ENCODE measurements at regions not wholly inside any gene's neighbourhood (a gene's known extent, or its start where the extent isn't known, plus 50 kb on each side); places are given as distances from the start of the nearest gene placed in this dataset.
"Not testable (repeated sequence)": the region's sequence is repeated elsewhere in the genome, so short reads cannot be mapped to it uniquely, and the experiment has no call there.

GRCh38 chr1:30137001-30137400 lies 586.4 kb downstream of the MATN1 start:
- ATAC-seq, result no peak
- H3K9me3 Mint-ChIP-seq, result no peaks in the 10 kb centered on the region

GRCh38 chr1:30135698-30136097 lies 587.7 kb downstream of the MATN1 start:
- H3K27ac Mint-ChIP-seq, result no peak overlapping the region
- H3K4me1 Mint-ChIP-seq, result no peaks in the 10 kb centered on the region
- H3K9me3 Mint-ChIP-seq, result no peaks in the 10 kb centered on the region
- no peak for ATAC-seq
- no peak overlapping the region for H3K4me3 Mint-ChIP-seq
- DNase-seq (ENCODE audit: low spot score in 2 of 2), result no peak
- no peaks in the 10 kb centered on the region for H3K36me3 Mint-ChIP-seq

More at GRCh38 chr1:30137001-30137400, 586.4 kb downstream of the MATN1 start:
- Mint-ChIP-seq H3K36me3 (no peaks in the 10 kb centered on the region), H3K27ac (no peak overlapping the region), H3K4me3 (no peak overlapping the region), H3K4me1 (no peaks in the 10 kb centered on the region)
- DNase-seq (ENCODE audit: low spot score in 2 of 2), result no peak

GRCh38 chr1:30134466-30135217 lies 588.7 kb downstream of the MATN1 start:
- H3K4me3 Mint-ChIP-seq, result no peak overlapping the region
- ATAC-seq, result no peak
- H3K36me3 Mint-ChIP-seq, result no peaks in the 10 kb centered on the region
- no peaks in the 10 kb centered on the region for H3K4me1 Mint-ChIP-seq
- H3K27ac Mint-ChIP-seq, result no peak overlapping the region
- no peaks in the 10 kb centered on the region for H3K9me3 Mint-ChIP-seq
- no peak for DNase-seq (ENCODE audit: low spot score in 2 of 2)

- Mint-ChIP-seq H3K36me3 (no peaks in the 10 kb centered on the region), H3K27ac (no peak overlapping the region), H3K4me1 (no peaks in the 10 kb centered on the region), H3K4me3 (no peak overlapping the region), H3K9me3 (no peaks in the 10 kb centered on the region)
- no peak for DNase-seq (ENCODE audit: low spot score in 2 of 2)
- ATAC-seq, result no peak
Measured at GRCh38 chr1:30133414-30134055, 589.9 kb downstream of the MATN1 start.

- Mint-ChIP-seq H3K27ac (no peak overlapping the region), H3K36me3 (no peaks in the 10 kb centered on the region), H3K4me3 (no peak overlapping the region), H3K9me3 (no peaks in the 10 kb centered on the region), H3K4me1 (no peaks in the 10 kb centered on the region)
- DNase-seq (ENCODE audit: low spot score in 2 of 2) (no peak), ATAC-seq (no peak)
Measured at GRCh38 chr1:30132602-30133286, 590.6 kb downstream of the MATN1 start.

GRCh38 chr1:30130566-30130965 lies 592.8 kb downstream of the MATN1 start:
- H3K4me3 Mint-ChIP-seq; H3K4me1 Mint-ChIP-seq; H3K36me3 Mint-ChIP-seq; H3K9me3 Mint-ChIP-seq; H3K27ac Mint-ChIP-seq; DNase-seq (ENCODE audit: low spot score in 2 of 2); ATAC-seq: not testable (repeated sequence)

GRCh38 chr1:30130099-30130498 lies 593.3 kb downstream of the MATN1 start:
- H3K27ac Mint-ChIP-seq, result no peak overlapping the region
- H3K9me3 Mint-ChIP-seq, result no peaks in the 10 kb centered on the region
- no peaks in the 10 kb centered on the region for H3K4me1 Mint-ChIP-seq
- H3K36me3 Mint-ChIP-seq, result no peaks in the 10 kb centered on the region
- no peak for ATAC-seq
- H3K4me3 Mint-ChIP-seq, result no peak overlapping the region
- DNase-seq (ENCODE audit: low spot score in 2 of 2), result no peak

- Mint-ChIP-seq H3K9me3 (no peaks in the 10 kb centered on the region), H3K27ac (no peak overlapping the region), H3K4me1 (no peaks in the 10 kb centered on the region), H3K4me3 (no peak overlapping the region), H3K36me3 (no peaks in the 10 kb centered on the region)
- DNase-seq (ENCODE audit: low spot score in 2 of 2) (no peak), ATAC-seq (no peak)
Measured at GRCh38 chr1:30129421-30130055, 593.8 kb downstream of the MATN1 start.

GRCh38 chr1:30129001-30129408 lies 594.4 kb downstream of the MATN1 start:
- ATAC-seq (no peak), DNase-seq (ENCODE audit: low spot score in 2 of 2) (no peak)
- H3K4me3 Mint-ChIP-seq, result no peak overlapping the region
- H3K9me3 Mint-ChIP-seq, result no peaks in the 10 kb centered on the region
- no peaks in the 10 kb centered on the region for H3K4me1 Mint-ChIP-seq
- H3K27ac Mint-ChIP-seq, result no peak overlapping the region
- H3K36me3 Mint-ChIP-seq, result no peaks in the 10 kb centered on the region

- H3K9me3 Mint-ChIP-seq, result no peaks in the 10 kb centered on the region
- no peaks in the 10 kb centered on the region for H3K36me3 Mint-ChIP-seq
- ATAC-seq (no peak), DNase-seq (ENCODE audit: low spot score in 2 of 2) (no peak)
- no peak overlapping the region for H3K4me3 Mint-ChIP-seq
- H3K4me1 Mint-ChIP-seq, result no peaks in the 10 kb centered on the region
- no peak overlapping the region for H3K27ac Mint-ChIP-seq
Measured at GRCh38 chr1:30126848-30127247, 596.5 kb downstream of the MATN1 start.

GRCh38 chr1:30125821-30126170 lies 597.6 kb downstream of the MATN1 start:
- Mint-ChIP-seq H3K4me3 (no peak overlapping the region), H3K27ac (no peak overlapping the region), H3K36me3 (no peaks in the 10 kb centered on the region), H3K4me1 (no peaks in the 10 kb centered on the region), H3K9me3 (no peaks in the 10 kb centered on the region)
- DNase-seq (ENCODE audit: low spot score in 2 of 2), result no peak
- ATAC-seq, result no peak

- no peak for DNase-seq (ENCODE audit: low spot score in 2 of 2)
- H3K27ac Mint-ChIP-seq, result no peak overlapping the region
Measured at GRCh38 chr1:30125021-30125820, 598.2 kb downstream of the MATN1 start.

GRCh38 chr1:30123896-30124295 lies 599.5 kb downstream of the MATN1 start:
- no peaks in the 10 kb centered on the region for H3K36me3 Mint-ChIP-seq
- no peaks in the 10 kb centered on the region for H3K4me1 Mint-ChIP-seq
- H3K9me3 Mint-ChIP-seq, result no peaks in the 10 kb centered on the region
- no peak for ATAC-seq
- no peak overlapping the region for H3K27ac Mint-ChIP-seq
- DNase-seq (ENCODE audit: low spot score in 2 of 2), result no peak
- H3K4me3 Mint-ChIP-seq, result no peak overlapping the region

More at GRCh38 chr1:30125021-30125820, 598.2 kb downstream of the MATN1 start:
- ATAC-seq, result no peak
- H3K9me3 Mint-ChIP-seq, result no peaks in the 10 kb centered on the region
- H3K4me1 Mint-ChIP-seq, result no peaks in the 10 kb centered on the region
- H3K36me3 Mint-ChIP-seq, result no peaks in the 10 kb centered on the region
- no peak overlapping the region for H3K4me3 Mint-ChIP-seq

- no peak for DNase-seq (ENCODE audit: low spot score in 2 of 2)
- no peak for ATAC-seq
- Mint-ChIP-seq H3K4me3 (no peak overlapping the region), H3K36me3 (no peaks in the 10 kb centered on the region), H3K9me3 (no peaks in the 10 kb centered on the region), H3K27ac (no peak overlapping the region), H3K4me1 (no peaks in the 10 kb centered on the region)
Measured at GRCh38 chr1:30123036-30123435, 600.3 kb downstream of the MATN1 start.
